Breast epithelium (tissue), 4 donors: ENCODE measurements at regions not wholly inside any gene's neighbourhood (a gene's known extent, or its start where the extent isn't known, plus 50 kb on each side); places are given as distances from the start of the nearest gene placed in this dataset.
"Not testable (repeated sequence)": the region's sequence is repeated elsewhere in the genome, so short reads cannot be mapped to it uniquely, and the experiment has no call there.

Source experiments
- DNase-seq, 2 donors: peaks; one replicate each; pipeline ENCODE4 v3.0.0-alpha.2; 2019; ENCODE audit warnings: low spot score in 2 of 2
- H3K27ac ChIP-seq, 2 donors: fragments of 200-600 bp; sonication (generic) in 1 of 2; one replicate each; pipeline ENCODE4 v1.5.1; 2016 to 2019; ENCODE audit warnings: mild to moderate bottlenecking in 1 of 2
- H3K27me3 ChIP-seq, 2 donors: fragments of 200-600 bp; sonication (generic) in 1 of 2; one replicate each; pipeline versions ENCODE4 v1.5.1 to v1.6.0; 2017 to 2019; ENCODE audit warnings: control low read depth in 1 of 2, mild to moderate bottlenecking in 1 of 2
- H3K36me3 ChIP-seq: fragments of 200-600 bp; one replicate; pipeline ENCODE4 v1.5.1; 2019
- H3K4me1 ChIP-seq, 2 donors: fragments of 200-600 bp; sonication (generic); one replicate each; pipeline ENCODE4 v1.5.1; 2016 to 2019; ENCODE audit warnings: control low read depth in 1 of 2
- H3K4me3 ChIP-seq, 3 donors: fragments of 200-600 bp; sonication (generic); 1 replicate in 2 of 3; 2 replicates in 1 of 3; pipeline ENCODE4 v1.5.1; 2016 to 2019; ENCODE audit warnings: mild to moderate bottlenecking in 3 of 3, moderate library complexity in 2 of 3
- H3K9me3 ChIP-seq, 2 donors: fragments of 200-600 bp; sonication (generic) in 1 of 2; one replicate each; pipeline ENCODE4 v1.5.1; 2016 to 2019; ENCODE audit warnings: control low read depth in 1 of 2
- CTCF ChIP-seq, 3 donors: fragments of 450-650 bp; IDR thresholded peaks; one replicate each; pipeline ENCODE4 v1.5.1; 2016 to 2017; ENCODE audit warnings: antibody characterized with exemption in 3 of 3, mild to moderate bottlenecking in 3 of 3, moderate library complexity in 3 of 3
- POLR2A ChIP-seq: fragments of 450-650 bp; IDR thresholded peaks from one replicate; pipeline ENCODE4 v1.6.1; 2016; ENCODE audit warnings: antibody characterized with exemption, mild to moderate bottlenecking, moderate library complexity
- POLR2AphosphoS5 ChIP-seq, 3 donors: sonication (generic); formaldehyde crosslinking; IDR thresholded peaks; one replicate each; pipeline ENCODE4 v1.6.1; 2017; ENCODE audit warnings: antibody characterized with exemption in 3 of 3
- intact Hi-C: fragments of 100-400 bp; cut with DNase I; formaldehyde crosslinking; loops from one replicate; pipeline ENCODE4 v1.15.1; 2023; ENCODE audit warnings: low total_unique reads

GRCh38 chr16:61146429-61146828, 889.8 kb downstream of the CDH8 start:
- Histone ChIP-seq H3K4me1 (no peaks in the 10 kb centered on the region), H3K9me3 (no peaks in the 10 kb centered on the region), H3K4me3 (no peak overlapping the region), H3K27me3 (no peaks in the 10 kb centered on the region), H3K36me3 (no peaks in the 10 kb centered on the region), H3K27ac (no peak overlapping the region)
- intact Hi-C loops = no loop called here
- TF ChIP-seq POLR2A (no peak), POLR2AphosphoS5 (IDR thresholded peaks at IDR 0.05) (no peak), CTCF (IDR thresholded peaks at IDR 0.05) (no peak)
- no peak for DNase-seq

- H3K27ac ChIP-seq = no peak overlapping the region
- no peaks in the 10 kb centered on the region for H3K36me3 ChIP-seq
- no peak overlapping the region for H3K4me3 ChIP-seq
- intact Hi-C loops = no loop called here
- H3K27me3 ChIP-seq = no peaks in the 10 kb centered on the region
- no peaks in the 10 kb centered on the region for H3K9me3 ChIP-seq
- TF ChIP-seq CTCF (IDR thresholded peaks at IDR 0.05) (no peak), POLR2AphosphoS5 (IDR thresholded peaks at IDR 0.05) (no peak), POLR2A (no peak)
- no peaks in the 10 kb centered on the region for H3K4me1 ChIP-seq
- no peak for DNase-seq
Observed at GRCh38 chr16:61131447-61131846, 904.8 kb downstream of the CDH8 start.

- no peaks in the 10 kb centered on the region for H3K27me3 ChIP-seq
- H3K4me1 ChIP-seq = no peaks in the 10 kb centered on the region
- DNase-seq = no peak
- H3K36me3 ChIP-seq = no peaks in the 10 kb centered on the region
- intact Hi-C loops = loop anchor here (10.0 kb wide), 1 partner anchor 704 kb away; no protein-coding TSS in a partner anchor
- no peak overlapping the region for H3K27ac ChIP-seq
- H3K9me3 ChIP-seq = no peaks in the 10 kb centered on the region
- TF ChIP-seq POLR2AphosphoS5 (IDR thresholded peaks at IDR 0.05) = no peak
- TF ChIP-seq POLR2A = no peak
- no peak for TF ChIP-seq CTCF (IDR thresholded peaks at IDR 0.05)
- no peak overlapping the region for H3K4me3 ChIP-seq
Observed at GRCh38 chr16:61128545-61129323, 907.5 kb downstream of the CDH8 start.

- Histone ChIP-seq H3K27ac (no peak overlapping the region), H3K4me1 (no peaks in the 10 kb centered on the region), H3K36me3 (peaks cover 2% of the 10 kb centered on the region), H3K9me3 (no peaks in the 10 kb centered on the region), H3K4me3 (no peak overlapping the region), H3K27me3 (no peaks in the 10 kb centered on the region)
- TF ChIP-seq POLR2AphosphoS5 (IDR thresholded peaks at IDR 0.05) (no peak), CTCF (IDR thresholded peaks at IDR 0.05) (no peak), POLR2A (no peak)
- intact Hi-C loops = no loop called here
- DNase-seq = no peak
Observed at GRCh38 chr16:61105544-61105943, 930.7 kb downstream of the CDH8 start.

GRCh38 chr16:61098505-61098904, 937.7 kb downstream of the CDH8 start:
- Histone ChIP-seq H3K4me3 (no peak overlapping the region), H3K9me3 (no peaks in the 10 kb centered on the region), H3K27ac (no peak overlapping the region), H3K27me3 (no peaks in the 10 kb centered on the region), H3K4me1 (no peaks in the 10 kb centered on the region), H3K36me3 (no peaks in the 10 kb centered on the region)
- TF ChIP-seq CTCF (IDR thresholded peaks at IDR 0.05) = no peak
- no peak for TF ChIP-seq POLR2AphosphoS5 (IDR thresholded peaks at IDR 0.05)
- TF ChIP-seq POLR2A = no peak
- intact Hi-C loops = no loop called here
- no peak for DNase-seq

- H3K27me3 ChIP-seq, H3K36me3 ChIP-seq, H3K27ac ChIP-seq, H3K4me3 ChIP-seq, H3K4me1 ChIP-seq, intact Hi-C loops, DNase-seq, H3K9me3 ChIP-seq: not testable (repeated sequence)
Observed at GRCh38 chr16:61091300-61091699, 944.9 kb downstream of the CDH8 start.
